HG02763 (cell line): ENCODE measurements at regions not wholly inside any gene's neighbourhood (a gene's known extent, or its start where the extent isn't known, plus 50 kb on each side); places are given as distances from the start of the nearest gene placed in this dataset.

Experiments
- ATAC-seq: cut with Tn5 transposase; IDR thresholded peaks from one replicate; pipeline ENCODE4 v1.9.1; 2021; ENCODE audit warnings: mild to moderate bottlenecking, moderate library complexity; ENCODE audit not compliant: unreplicated experiment

- ATAC-seq = no peak
Observed at GRCh38 chr4:33323393-33323792, 2603.2 kb downstream of the PCDH7 start.

GRCh38 chr4:33334416-33334815, 2614.2 kb downstream of the PCDH7 start:
- ATAC-seq = no peak

DNA sequence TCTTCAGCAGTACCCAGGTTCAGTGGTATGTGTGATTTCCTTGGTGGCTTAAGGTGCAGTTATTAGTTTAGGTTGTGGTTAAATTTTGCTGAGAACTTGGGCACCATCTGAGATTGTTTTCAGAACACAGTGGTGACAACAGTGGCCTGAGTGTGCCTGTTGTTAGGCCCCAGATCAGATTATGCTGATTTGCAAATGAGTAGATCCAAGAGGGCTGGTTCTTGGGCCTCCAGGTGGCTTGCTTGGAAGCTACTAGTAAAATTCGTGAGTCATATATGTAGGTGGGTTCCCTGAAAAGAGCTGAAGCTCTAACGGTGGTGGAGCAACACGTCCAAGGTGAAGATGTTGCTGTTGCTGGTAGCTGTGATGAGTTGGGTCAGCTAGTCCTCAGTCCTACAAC, 2619.6 kb downstream of the PCDH7 start:
- ATAC-seq = no peak

GRCh38 chr4:33340168-33340567, 2620.0 kb downstream of the PCDH7 start:
- ATAC-seq = no peak

DNA sequence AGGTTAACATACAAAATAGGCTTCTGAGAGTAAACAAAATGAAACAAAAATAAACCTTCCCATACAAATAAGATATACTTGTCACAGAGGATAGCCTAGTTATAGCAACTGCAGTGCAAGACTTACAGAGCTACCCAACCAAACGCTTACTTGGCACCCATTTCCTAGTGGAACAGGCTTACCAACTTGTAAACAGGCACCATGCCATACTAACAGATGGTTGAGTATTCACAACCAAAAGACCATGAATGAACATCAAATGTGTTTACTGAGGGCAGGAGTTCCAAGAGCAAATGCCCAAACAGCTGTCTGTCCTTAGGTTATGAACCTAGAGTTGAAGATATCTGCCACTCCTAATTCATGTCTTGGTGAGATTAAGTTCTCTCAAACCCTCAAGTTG, 2629.2 kb downstream of the PCDH7 start:
- ATAC-seq = no peak

DNA sequence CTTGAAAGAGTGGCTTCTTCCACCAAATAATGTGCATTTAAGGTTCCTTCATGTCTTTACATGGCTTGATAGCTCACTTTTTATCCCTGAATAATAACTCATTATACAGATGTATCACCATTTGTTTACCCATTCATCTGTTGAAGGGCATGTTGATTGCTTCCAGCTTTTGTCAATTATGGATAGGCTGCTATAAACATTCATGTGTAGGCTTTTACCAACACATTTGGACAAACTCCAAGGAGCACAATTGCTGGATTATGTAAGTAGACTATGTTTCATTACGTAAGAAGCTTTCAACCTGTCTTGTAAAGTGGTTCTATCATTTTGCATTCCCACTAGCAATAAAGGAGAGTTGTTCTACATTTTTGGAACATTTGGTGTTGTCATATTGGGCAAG, 2637.0 kb downstream of the PCDH7 start:
- no peak for ATAC-seq

- no peak for ATAC-seq
Observed at GRCh38 chr4:33369446-33369845, 2649.3 kb downstream of the PCDH7 start.

- ATAC-seq = no peak
Observed at GRCh38 chr4:33381816-33382215, 2661.6 kb downstream of the PCDH7 start.

- ATAC-seq = no peak
Observed at GRCh38 chr4:33386764-33387163, 2666.6 kb downstream of the PCDH7 start.

DNA sequence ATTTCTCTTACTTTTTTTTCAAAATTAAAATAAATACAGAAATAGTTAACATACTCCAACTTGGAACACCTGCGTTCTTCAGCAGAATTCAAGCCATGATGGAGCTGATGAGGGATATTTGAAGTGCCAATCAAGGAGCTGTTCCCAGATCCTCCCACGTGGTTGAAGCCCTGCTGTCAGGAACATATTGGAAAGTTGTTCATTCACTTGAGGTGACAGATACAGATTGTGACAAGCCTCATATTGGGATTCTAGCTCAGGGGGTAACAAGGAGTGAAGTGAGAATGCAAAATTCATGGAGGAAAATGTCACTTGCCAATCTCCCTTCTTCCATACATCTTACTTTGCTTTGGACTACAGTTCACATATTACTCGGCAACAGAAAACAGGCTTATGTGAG, 2670.8 kb downstream of the PCDH7 start:
- no peak for ATAC-seq

DNA sequence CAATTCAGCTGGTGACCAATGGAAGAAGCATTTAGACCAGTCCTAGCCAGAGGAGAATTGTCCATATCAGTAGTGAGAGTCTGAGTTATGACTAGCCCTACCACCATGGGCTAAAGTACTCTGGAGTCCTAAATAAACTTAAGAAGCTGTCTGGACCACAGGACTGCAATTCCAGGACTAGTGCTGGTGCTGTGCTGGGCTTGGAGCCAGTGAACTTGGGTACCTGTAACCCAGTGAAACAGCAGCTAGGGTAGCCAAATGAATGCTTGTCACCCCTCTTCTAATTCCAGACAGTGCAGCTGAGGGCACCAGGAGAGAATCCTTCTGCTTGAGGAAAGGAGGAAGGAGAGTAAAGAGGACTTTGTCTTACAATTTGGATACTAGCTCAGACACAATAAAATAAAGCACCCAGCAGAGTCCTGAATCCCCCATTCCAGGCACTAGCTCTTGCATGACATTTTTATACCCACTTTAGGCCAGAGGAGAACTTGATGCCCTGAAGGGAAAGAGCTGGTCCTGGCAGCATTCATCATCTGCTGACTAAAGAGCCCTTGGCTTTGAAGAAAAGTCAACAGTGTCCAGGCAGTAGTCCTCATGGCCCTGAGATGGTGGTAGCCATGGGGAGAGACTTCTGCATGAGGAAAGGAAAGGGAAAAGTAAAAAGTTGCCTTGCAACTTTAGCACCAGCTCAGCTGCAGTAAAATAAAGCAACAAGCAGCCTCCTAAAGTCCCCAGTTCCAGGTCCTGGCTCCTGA, 2675.7 kb downstream of the PCDH7 start:
- ATAC-seq = no peak

- ATAC-seq = no peak
Observed at GRCh38 chr4:33400504-33400903, 2680.3 kb downstream of the PCDH7 start.

DNA sequence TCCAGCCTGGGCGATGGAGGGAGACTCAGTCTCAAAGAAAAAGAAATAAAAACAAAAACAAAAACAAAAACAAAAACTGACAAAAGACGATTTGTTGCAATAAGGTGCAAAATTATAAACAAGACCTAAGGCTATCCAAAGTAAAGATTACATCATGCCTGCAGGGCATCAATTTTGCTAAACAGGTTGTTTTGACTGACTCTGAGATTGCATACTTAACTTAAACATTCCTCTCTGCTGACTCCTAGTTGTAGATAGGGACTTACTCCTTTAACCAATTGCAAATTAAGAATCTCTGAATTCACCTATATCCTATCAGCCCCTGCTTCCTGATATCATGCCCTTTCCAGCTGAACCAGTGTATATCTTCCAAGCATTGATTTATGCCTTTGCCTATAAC, 2687.3 kb downstream of the PCDH7 start:
- no peak for ATAC-seq

- no peak for ATAC-seq
Observed at GRCh38 chr4:33411182-33411581, 2691.0 kb downstream of the PCDH7 start.

DNA sequence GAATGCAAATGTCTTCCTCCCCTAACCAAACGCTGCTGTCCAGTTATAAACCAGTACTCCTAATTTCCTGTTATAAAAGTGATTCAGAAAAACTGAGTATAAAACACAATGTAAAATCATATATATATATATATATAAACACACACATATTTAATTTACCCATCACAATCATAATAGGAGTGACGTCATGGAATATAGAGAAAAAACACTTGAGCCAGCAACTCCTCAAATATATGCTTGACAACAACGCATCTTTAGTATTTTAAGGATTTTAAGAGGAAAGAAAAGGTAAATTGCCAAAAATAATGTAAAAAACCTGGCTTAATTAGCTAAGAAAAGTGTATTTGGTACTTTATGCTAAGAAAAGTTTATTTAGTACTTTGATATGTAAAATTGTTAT, 2701.7 kb downstream of the PCDH7 start:
- ATAC-seq = no peak

DNA sequence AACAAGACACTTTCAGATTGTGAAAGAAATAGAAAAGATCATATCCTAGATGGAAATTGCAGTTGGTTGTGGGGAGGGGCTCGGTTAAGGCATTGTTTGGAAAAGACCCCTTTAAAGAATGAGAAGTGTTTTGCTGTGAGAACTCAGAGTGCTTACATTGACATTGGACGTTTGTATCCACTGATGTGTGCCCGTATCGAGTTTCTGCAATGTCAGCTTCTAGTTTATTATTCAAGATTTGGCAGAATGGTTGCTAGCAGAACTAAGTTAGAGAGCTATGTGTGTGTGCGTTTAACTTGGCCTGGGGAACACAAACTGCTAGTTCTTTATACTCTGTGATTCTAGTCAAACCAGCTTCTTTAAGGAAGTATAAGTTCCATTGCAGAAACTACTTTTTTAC, 2702.5 kb downstream of the PCDH7 start:
- no peak for ATAC-seq

- ATAC-seq = no peak
Observed at GRCh38 chr4:33425936-33426335, 2705.8 kb downstream of the PCDH7 start.

GRCh38 chr4:33427676-33428075, 2707.5 kb downstream of the PCDH7 start:
- no peak for ATAC-seq

DNA sequence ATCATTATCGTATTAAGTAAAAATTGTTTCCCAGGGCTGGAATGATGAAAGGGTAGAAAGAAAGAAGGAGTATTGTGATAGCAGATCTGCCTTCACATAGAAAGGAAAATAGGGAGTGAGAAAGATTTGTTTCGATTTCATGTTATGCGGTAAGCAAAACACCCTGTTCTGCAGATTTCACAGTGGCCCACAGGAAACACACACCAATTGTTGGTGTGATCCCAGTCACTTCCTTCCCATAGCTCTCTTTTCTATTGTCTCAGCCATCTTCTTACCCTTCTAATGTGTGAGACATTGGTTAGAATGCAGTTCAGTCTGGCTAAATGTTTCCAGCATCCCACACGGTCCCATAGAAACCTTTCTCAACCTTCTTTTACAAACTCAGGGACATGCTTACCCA, 2709.8 kb downstream of the PCDH7 start:
- no peak for ATAC-seq

GRCh38 chr4:33437406-33437805, 2717.2 kb downstream of the PCDH7 start:
- no peak for ATAC-seq

DNA sequence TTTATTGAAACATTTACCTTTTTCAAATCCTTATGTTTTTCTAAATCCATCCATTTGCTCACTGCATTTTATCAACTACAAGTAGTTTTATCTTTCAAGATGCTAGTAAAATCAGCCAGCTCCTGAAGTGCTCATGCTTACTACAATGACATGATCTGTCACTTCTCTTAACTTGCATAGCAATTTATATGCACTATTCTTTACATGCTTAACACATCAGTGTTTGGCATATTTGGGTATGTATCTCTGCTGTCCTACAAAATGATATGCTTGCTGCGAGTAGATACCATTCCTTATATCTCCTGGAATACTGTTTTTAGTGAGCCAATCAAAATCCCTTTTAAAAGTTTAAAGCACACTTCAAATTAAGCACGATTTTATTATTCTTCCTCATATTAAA, 2726.8 kb downstream of the PCDH7 start:
- no peak for ATAC-seq

DNA sequence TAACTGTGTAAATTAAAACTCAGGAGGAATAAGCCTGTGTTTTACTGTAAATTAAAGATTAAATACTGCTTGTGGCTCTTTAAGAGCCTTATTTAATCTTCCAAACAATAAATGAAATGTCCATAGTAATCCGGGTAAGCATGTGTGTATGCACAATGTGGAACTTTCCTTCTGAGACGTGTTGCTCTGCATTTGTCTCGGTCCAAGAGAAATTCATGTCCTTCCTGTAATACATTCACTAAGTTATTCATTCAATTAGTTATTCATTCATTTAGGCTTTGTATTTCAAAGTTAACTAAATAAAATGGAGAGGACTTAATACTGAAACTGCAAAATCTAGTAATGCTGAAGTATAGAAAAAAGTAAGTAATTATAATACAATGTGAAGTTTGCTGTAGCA, 2728.8 kb downstream of the PCDH7 start:
- no peak for ATAC-seq

- ATAC-seq = no peak
Observed at GRCh38 chr4:33453436-33453835, 2733.3 kb downstream of the PCDH7 start.
